NT2/D1 (cell line): ENCODE measurements at regions not wholly inside any gene's neighbourhood (a gene's known extent, or its start where the extent isn't known, plus 50 kb on each side); places are given as distances from the start of the nearest gene placed in this dataset.

Source experiments
- YY1 ChIP-seq: IDR thresholded peaks from 2 replicates; pipeline ENCODE4 v1.6.1; 2011; ENCODE audit not compliant: insufficient read length, insufficient read depth
- ZNF274 ChIP-seq: IDR thresholded peaks from 2 replicates; pipeline ENCODE4 v1.6.1; 2011; ENCODE audit warnings: mild to moderate bottlenecking, low read depth, low read length

DNA sequence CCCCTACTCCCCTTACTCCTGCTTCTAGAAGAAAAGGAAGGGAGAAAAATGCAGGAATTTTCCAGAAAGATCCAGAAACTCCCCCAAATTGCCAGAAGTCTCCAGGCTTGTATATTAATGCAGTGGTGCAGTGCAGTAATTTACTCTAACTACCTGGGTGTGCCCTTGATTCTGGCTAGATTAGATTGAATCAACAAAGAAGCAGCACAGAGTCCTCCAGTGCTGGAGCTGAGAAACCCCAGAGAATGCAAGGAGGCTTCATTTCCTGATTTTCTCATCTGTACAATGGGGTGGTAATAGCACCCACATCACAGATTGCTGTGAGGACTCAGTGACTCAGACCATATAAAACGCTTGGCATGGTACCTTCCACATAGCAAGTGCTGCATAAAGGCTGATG lies 247.3 kb upstream of the RPL38 start:
- TF ChIP-seq YY1 (no peak), ZNF274 (no peak)
